ENCODE measurements at regions not wholly inside any gene's neighbourhood (a gene's known extent, or its start where the extent isn't known, plus 50 kb on each side); places are given as distances from the start of the nearest gene placed in this dataset.

DNA sequence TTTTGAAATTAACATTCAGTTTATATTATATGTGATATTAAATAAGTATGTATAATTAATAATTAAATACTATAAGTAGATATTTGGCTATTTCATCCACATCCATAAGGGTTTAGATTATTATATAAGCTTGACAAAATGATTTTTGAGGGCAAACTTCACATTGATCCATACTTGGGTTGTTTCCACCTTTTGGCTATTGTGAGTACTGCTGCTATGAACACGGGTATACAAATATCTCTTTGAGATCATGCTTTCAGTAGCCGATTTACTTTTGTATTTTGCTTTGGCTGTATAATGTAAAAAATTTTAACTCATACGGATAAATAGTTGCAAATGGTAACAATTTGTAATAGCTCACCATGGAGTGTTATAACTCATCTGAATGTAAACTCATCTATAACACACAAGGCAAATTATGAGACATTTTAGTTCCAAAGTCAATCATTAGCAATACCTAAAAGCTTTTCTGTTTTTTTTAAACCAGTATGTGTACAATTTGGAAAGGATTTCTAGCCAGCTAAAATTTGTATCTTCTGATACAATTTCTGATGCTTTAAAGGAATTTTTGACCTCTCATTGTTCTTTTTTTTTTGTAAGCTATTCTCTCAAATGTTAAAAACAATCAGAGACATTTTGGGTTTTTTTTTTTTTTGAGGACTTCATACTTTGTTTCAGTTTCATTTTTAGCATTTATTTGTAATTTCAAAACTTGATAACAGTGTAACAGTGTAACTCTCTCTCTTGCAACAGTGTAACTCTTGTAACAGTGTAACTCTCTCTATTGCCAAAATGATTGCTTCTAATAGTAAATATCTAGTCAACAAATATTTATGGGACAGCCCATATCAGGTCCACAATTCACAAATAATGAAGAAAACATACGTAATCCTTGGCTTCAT lies 51.8 kb upstream of the ARX start:
- DNase-seq (ENCODE audit: insufficient read length, low spot score) (no peak), FAIRE-seq (peak; percentile 63)

GRCh38 chrX:25066131-25066530 lies 50.4 kb upstream of the ARX start:
- DNase-seq (ENCODE audit: insufficient read length, low spot score) (no peak), FAIRE-seq (no peak)
